Hematopoietic multipotent progenitor cell treated with erythropoietin and hydrocortisone succinate and interleukin-3 and kit ligand, for 8 days (in vitro differentiated cells): ENCODE measurements at regions not wholly inside any gene's neighbourhood (a gene's known extent, or its start where the extent isn't known, plus 50 kb on each side); places are given as distances from the start of the nearest gene placed in this dataset.

Experiments used
- DNase-seq: peaks from one replicate; pipeline ENCODE4 v3.0.0-alpha.2; 2015

DNA sequence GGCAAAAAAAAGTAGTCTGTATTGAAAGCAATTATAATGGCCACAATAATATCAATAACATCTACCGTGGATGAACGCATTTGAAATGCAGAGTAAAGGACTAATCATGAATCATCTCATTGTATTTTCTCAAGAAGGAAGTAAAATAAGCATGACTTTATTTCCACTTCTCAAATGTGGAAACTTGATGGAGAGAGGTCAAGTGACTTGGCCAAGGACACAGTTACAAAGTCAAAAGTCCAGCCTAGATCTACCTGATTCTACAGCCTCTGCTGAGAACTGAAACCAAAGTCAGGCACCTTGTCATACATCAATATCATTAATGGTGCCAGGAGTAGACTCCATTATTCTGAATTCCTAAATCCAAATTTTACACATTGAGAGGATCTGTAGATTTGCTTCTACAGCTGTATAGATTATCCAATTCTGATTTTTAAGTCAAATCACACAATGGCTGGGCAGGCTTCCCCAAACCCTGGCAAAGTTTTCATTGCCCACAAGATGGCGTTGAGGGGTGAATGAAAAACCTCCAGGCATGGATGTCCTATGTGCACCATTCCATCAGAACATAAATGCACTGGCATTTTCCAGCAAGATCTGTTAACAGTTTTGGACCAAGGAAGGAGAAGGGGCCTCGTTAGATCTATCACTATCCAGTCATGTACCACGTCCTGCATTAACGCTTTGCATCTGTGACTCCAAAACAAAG, 423.1 kb downstream of the MAFB start:
- DNase-seq, result peak; percentile 19

DNA sequence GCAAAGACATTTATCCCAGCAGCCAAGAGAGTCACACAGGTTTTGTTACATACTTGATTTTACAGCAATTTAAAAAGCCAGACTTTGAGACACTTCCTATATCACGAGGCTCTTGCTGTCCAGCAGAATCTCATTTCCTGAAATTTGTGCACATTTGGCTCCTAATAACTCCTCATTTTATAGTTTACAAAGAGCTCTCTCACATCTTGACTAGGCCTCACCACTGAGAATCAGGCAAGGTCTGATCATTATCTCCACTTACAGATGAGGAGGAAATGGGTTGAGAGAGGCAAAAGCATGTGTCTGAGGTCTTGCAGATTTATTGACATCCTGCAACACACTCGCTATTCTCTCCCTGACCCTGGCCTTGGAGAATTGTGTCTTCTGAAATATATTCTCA, 426.8 kb downstream of the MAFB start:
- no peak for DNase-seq

DNA sequence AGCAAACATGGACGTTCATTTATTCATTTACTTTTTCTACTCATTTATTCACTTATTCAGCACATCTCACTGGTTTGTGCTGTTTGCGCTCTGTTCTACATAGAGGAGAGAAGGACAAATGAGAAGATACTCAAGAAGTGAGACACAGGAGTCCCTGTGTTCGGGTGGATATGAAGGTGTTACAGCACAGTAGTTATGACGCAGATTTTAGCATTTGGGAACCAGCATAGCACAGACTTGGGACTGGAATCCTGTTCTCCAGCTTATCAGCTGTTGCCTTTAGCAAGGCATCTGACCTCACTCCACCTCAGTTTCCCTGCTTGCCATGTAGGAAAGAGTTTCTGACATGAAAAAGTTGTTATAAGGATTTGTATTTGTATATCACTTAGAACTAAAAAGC, 430.1 kb downstream of the MAFB start:
- no peak for DNase-seq

DNA sequence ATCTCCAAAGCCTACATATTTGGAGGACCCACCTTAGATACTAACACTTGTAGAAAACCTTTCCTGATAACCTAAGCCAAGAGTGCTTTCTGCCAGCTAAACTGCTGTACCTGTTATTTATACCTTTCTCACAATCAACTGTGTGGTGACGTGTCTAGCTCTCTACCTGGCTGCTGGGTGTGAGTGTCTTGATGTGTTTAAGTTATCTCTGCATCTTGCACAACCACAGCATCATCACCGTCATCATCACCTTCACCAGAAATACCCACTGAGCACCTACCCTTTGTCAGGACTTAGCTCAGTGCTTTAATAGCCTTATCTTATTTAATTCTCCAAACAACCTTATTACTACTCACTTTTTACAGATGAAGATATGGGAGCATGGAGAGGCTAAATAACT, 431.3 kb downstream of the MAFB start:
- DNase-seq, result no peak

DNA sequence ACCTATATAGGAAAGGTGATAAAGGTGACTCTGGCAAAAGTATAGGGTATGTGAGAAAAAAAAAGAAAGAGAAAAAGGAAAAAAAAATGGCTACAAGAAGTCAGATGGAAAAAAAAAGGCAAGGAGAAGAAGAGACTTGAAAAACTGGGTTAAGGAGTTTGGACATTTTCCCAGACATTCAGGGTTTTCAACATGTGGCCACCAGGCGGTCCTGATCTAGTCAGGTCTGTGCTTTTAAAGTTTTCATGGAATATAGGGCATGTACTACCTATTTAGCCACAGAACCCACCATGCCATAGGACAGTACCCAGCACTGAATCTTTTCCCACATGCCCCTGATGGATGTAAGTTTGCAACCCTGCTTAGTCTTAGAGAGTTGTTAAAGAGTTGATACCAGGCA, 433.7 kb downstream of the MAFB start:
- DNase-seq, result no peak

DNA sequence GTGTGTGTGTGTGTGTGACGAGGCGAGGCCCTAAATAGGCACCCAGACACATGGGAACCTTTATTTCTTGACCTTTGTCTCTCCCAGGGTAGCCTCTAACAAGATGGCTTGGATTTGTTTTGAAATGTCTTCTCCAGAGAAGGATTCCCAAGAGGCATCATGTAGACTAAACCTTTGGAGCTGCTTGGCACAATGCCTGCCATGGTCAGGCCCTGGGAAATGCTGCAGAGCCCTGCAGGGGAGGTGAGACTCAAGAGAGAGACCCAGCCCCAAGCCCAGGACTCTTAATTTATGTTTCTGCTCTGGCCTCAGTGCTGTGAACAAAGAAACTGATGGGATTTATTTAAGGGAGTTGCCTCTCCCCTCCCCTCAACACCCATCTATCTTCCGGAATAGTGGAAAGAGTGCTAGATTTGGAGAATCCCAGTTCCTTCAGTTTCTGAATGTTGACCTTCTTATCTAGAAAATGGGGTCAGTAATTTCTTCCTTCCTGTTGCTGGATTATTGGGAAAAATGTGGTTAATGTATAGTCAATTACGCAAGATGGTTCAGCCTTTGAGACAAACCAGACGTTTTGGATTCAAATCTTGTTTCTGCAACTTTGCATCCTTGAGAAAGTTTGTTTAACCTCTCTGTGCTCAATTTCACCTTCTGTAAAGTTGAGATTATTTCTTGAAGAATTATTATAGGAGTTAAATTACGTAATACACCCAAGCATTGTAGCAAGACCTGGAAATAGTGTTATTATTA, 434.8 kb downstream of the MAFB start:
- DNase-seq, result no peak

DNA sequence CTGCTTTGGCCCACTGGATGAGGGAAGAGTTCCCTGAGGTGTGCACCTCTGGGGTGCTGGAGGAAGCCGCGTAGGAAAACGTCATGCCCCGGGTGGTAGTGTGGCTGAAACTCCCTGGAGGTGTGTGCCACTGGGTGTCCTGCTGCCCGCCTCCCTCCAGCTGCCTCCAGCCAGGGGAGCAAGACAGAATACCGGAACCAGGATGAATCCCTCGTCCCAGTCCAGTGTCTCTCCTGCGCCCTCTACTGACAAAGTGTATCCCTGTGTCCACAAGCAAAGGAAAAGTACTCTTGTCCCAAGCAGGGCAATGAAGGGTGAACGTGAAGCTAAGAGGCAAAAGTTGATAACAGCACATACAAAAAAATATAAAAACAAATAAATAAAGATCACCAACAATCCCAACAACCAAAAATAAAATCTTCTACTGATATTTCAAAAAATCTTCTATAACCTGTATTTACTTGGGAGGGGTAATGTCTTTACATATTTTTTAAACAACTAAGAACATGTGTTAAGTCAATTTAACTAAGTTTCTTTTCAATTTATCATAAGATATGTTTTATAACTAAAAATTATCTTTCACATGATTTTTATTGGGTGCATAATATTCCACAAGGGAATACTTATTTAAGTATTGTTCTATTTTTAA, 437.6 kb downstream of the MAFB start:
- peak; percentile 36 for DNase-seq

DNA sequence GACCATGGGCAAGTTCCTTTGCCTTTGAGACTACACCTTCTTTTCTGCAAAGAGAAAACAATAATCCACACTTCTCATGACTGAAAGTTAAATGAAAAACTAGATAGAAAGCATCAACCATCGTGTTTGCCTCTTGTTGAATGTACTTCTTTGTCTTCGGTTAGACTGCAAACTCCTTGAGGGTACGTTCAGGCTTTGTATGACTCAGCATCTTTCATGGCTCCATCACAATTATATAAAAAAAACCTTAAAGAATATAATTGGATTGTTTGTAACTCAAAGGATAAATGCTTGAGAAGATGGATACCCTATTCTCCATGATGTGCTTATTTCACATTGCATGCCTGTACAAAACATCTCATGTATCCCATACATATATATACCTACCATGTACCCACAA, 439.2 kb downstream of the MAFB start:
- no peak for DNase-seq

DNA sequence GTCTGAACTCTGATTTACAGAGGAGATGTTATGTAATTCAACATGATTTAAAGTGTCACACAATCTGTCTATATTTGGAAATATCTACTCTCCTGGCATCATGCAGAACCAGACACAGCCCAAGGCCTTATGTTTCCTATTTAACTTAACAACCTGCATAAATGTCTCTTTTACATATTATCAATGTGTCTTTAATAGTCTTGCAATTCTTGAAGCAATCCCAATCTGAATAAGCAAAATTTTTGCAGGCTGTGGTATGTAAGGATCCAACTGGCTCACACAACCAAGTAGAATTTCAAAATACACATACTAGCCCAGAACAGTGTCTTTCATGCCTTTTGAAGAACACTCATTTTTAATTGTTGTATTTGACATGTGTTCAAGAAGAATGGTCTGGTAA, 443.2 kb downstream of the MAFB start:
- DNase-seq, result no peak

DNA sequence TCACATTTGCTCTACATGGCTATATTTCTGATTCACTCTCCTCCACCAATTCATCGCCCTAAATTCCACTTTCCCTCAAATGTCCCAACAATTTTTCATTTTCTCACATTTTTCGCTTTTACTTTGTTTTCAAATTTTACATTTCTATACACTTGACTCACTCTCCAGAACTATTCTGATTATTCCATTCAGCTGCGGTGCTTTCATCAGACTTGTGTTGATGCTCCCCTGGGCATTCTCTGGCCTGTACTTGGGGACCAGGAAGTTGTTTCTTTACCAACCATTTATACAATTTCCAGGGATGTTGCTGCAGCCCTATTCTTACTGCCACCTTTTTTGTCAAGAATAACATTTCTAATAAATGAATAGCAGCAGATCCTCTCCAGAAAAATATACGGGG, 444.8 kb downstream of the MAFB start:
- no peak for DNase-seq

DNA sequence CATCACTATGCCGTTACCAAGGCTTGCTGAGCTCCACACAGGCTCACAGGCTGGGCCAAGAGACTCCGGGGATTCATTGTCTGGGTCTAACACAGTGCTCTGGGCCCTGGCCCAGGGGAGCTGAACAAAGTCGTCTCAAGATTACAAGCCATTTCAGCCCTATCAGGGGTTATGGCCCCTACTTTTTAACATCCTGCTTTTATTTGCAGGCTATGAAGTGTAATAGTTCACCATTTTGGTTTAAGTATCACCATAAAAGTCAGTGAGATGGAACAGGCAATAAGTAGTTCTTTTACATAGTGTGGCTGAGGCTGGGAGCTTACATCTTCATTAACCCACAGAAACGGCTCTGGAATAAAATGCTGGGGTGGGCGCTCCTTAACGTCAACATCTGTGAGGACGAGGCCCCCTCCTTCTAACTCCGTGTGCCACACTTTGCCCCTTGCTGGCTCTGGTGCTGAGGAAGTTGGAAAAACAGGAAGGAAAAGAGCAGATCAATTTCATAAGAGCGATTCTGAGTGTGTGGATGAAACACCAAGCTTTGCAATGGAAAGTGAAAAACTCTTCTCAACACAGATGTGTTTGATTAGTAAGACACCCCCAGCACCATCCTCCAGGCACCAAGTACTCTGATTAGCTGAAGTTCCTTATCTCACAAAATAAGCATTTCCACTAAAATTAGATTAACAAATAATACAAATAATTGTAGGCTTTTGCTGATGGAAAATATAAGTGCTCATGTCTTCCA, 447.3 kb downstream of the MAFB start:
- no peak for DNase-seq

DNA sequence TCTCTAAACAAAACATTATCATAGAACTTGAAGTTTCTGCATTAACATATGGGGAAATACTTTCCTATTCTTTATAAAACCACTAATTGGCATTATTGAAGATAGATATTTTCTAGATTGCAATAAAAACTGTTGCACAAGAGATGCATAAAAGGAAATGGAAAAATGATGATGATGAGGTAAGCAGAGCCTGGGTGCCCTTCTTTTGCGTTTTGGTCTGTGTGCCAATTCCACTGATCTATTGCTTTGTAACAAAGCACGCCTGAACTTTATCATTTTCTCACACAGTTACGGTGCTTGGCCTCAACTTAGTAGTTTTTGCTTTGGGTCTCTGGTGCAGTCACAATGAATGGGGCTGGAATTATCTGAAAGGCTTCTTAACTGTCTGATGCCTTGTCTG, 450.5 kb downstream of the MAFB start:
- DNase-seq, result no peak

DNA sequence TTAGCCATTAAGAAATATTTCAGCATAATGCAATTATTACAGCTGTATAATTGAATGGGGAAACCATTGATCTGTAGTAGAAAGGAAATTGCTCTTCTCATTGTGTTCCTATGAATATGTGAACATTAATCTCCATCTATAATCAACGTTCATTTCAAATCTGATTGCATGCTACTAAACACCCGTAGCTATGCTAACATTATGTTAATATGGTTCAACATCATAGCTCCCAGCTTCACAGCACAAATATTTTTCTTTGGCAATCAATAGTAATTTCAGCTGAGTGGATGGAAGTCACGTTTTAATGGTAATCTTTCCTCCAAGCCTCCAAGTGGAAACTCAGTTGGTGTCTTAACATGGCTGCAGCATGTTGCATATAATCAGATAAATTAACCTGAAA, 454.4 kb downstream of the MAFB start:
- DNase-seq, result no peak

DNA sequence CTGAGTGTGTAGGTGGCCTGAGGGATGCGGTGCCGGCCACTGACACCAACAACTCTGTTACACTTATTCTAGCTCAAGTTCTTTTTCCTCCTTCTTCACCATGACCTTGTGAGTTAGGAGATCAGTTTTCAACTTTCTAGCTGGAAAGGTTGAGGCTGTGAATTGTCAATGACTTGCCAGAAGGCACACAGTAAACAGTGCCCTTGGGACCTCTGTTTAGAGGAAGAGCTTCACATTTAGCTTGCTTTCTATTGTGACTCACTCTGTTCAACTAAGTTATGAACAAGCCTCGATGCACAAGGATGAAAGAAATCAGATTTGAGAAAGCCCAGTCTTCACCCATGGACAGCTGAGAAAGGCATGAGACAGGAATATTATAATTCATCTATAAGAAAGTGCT, 455.6 kb downstream of the MAFB start:
- no peak for DNase-seq

DNA sequence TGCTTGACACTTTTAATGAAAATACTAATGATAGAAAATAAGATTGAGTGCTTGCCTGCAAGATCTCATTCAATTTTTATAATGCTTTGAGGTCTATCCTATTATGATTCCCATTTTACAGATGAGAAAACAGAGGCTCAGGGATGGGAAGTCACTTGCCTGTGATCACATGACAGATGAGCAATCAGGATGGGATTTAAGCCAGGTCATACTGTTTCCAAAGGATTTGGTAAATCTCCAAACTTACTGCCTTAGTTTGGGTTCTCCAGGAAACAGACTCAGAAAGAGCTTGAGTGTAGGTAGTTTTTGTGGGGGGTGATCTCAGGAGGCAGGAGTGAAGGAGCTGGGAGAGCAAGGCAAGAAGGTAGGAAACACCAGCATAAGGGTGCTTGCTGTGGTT, 456.3 kb downstream of the MAFB start:
- no peak for DNase-seq

DNA sequence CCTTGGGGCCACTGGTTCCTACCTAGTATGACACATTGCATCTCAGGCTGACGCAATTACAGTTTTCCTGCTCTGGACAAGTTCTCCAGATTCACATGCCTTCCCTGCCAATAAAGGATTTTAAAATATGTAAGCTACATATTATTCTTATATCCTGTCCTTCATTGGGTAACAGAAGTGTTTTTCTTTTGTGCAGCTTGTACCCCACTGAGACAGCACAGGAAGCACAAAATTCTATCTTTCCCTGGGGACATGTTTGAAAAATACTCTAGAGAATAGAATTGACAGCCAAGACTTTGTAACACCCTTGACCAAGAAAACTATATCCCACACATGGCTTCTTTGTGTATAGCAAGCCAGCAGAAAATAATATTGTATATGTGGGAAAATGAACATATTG, 456.8 kb downstream of the MAFB start:
- no peak for DNase-seq

DNA sequence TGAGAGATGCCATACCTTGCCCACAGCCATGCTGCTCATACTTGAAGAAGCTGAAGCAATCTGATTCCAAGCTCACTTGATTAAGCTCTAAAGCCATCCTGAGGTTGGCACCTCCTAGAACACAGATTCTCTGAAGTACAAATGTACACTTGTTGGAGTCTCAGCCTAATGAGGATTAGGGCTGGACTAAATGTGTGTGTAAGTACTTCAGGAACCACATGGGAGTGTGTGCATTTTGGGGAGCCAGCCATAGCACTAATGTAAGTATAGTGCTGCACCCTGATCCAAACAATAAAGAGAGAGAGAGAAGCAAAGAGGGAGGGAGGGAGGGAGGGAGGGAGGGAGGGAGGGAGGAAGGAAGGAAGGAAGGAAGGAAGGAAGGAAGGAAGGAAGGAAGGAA, 458.6 kb downstream of the MAFB start:
- DNase-seq, result no peak

DNA sequence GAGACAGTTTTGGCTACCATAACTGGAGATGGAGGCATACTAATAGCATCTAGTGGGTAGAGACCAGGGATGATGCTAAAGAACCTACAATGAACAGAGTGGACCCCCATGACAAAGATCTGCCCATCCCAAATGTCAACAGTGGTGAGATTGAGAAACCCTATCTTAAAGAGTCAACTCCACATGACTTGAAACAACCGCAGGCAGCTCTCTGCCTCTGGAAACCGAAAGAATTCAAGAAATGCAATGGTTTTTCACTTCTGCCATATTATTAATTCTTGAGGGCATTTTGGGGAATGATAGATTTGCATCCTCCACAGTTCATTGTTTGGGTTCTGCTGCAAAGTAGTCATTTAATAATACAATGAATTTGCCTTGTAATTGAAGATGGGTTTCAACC, 463.4 kb downstream of the MAFB start:
- DNase-seq, result no peak

DNA sequence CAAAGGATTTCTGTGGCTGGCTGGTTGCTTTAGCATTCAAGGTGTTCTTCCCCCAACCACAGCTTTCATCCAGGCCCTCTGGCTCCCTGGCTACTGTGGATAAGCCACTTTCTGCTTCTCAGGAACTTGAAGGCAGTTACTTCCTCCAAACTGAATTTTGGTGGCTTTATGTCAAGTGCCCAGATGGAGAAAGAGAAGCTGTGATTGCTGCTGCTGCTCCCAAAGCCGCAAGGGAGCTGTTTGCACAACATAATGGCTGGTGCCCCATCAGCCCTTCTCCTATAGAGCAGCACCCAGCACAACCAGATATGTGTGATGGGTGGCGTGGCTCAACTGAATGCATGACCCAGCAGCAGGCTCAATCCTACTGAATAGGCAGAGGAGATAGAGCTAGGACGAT, 465.2 kb downstream of the MAFB start:
- no peak for DNase-seq

DNA sequence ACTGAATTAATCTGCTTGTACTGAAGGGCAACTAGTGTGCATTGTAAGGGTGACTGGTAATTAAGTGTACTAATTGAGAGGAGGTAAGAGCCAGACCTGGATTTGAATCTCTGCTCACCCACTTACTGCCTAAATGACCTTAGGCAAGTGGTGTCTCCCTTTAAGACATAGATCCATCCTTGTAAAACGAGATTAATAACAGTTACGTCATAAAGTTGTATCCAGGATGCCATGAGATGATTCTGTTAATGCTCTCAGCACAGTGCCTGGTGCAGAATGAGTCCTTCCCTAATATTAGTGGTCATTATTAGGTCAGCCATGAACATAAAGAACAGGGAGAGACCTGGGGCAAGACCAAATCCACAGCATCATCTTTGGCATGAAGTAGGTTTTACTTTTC, 470.1 kb downstream of the MAFB start:
- no peak for DNase-seq

DNA sequence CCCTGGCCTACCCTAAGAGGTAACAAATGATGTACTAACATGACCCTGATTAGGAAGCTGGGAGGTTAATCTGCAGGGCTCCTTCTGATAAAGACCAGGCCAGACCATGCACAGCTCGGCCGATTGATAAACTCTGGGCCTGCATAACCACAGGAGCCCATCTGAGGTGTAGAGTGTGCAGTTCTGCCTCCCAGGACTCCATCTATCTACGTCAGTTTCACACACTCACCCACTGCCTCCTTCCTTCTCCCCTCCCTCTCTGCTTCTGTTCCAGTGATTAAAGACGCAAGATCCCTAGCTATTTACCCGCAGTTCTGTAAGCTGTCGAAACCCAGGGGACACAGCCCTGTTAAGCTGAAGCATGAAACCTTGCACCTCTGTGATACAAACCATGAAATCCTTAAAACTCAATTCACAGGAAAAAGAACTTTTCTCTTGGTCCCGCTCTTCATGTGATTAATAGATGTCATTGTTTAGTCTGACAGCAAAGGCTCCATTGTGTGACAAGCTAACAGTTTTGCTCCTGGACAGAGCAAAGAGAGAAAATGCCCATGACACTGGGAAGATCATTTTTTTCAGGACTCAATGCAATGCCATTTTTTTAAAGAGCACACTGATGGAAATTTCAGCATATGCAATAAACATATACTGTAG, 470.6 kb downstream of the MAFB start:
- no peak for DNase-seq

DNA sequence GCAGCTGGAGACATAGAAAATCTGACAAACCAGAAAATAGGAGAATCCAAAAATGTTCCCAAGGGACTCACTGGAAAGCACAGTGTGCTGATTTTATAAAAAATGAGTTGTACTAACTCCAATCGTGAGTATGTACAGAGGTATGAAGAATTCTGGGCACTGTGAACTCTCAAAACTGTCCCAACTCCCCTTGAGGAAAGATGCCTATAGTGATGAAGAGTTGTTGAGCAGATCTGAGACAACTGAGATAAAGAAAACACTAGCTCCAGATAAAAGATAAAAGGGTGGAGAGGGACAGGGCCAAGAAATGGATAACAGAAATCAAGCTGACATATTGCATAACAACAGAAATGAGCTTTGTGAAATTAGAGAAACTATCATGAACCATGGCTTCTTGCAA, 481.4 kb downstream of the MAFB start:
- DNase-seq, result no peak

DNA sequence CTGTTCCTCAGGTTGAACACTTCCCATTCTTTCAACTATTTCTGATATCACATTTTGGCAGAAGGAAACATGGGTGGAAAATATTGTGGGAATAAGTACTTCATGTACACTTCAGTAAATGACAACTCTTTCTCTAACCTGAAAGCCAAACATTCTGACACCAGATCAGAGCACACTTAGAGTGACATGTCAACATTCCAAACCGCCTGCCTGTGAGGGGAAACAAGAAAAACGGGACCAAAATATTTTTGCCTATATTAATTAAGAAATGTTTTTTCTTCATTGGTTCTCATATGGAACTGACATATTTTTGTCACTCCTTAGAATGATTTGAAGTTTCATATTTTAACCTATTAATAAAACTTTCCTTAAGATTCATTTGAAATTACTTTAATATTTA, 483.1 kb downstream of the MAFB start:
- no peak for DNase-seq
